Gastroesophageal sphincter (tissue), 3 donors: ENCODE measurements at regions not wholly inside any gene's neighbourhood (a gene's known extent, or its start where the extent isn't known, plus 50 kb on each side); places are given as distances from the start of the nearest gene placed in this dataset.

Experiments used
- POLR2A ChIP-seq, 2 donors: fragments of 450-650 bp; IDR thresholded peaks; one replicate each; pipeline ENCODE4 v1.6.1; 2017; ENCODE audit warnings: antibody characterized with exemption in 2 of 2, mild to moderate bottlenecking in 2 of 2, moderate library complexity in 1 of 2
- POLR2AphosphoS5 ChIP-seq: sonication (generic); formaldehyde crosslinking; IDR thresholded peaks from one replicate; pipeline ENCODE4 v1.6.1; 2017; ENCODE audit warnings: antibody characterized with exemption
- TF ChIP-seq, protein P1 (sequence below), 4 experiments: fragments of 200-600 bp in 2 of 4; fragments of 450-650 bp in 2 of 4; sonication (generic) in 1 of 4; IDR thresholded peaks; one replicate each; pipeline ENCODE4 v1.5.1; 2017 to 2019; ENCODE audit warnings: antibody characterized with exemption in 4 of 4, mild to moderate bottlenecking in 2 of 4, moderate library complexity in 2 of 4

DNA sequence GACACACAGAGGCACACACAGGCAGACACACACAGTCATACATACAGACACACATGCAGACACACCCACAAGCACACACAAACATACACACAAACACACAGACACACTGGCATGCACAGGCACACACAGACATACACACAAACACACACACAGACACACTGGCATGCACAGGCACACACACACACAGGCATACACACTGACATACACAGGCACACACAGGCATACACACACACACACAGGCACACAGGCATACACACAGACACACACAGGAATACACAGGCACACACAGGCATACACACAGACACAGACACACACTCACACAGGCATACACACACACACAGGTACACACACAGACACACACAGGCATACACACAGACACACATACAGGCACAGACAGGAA is 340.7 kb upstream of the VSTM2A start:
- TF ChIP-seq, protein P1, sequence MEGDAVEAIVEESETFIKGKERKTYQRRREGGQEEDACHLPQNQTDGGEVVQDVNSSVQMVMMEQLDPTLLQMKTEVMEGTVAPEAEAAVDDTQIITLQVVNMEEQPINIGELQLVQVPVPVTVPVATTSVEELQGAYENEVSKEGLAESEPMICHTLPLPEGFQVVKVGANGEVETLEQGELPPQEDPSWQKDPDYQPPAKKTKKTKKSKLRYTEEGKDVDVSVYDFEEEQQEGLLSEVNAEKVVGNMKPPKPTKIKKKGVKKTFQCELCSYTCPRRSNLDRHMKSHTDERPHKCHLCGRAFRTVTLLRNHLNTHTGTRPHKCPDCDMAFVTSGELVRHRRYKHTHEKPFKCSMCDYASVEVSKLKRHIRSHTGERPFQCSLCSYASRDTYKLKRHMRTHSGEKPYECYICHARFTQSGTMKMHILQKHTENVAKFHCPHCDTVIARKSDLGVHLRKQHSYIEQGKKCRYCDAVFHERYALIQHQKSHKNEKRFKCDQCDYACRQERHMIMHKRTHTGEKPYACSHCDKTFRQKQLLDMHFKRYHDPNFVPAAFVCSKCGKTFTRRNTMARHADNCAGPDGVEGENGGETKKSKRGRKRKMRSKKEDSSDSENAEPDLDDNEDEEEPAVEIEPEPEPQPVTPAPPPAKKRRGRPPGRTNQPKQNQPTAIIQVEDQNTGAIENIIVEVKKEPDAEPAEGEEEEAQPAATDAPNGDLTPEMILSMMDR (IDR thresholded peaks at IDR 0.05), result no peak
- no peak for TF ChIP-seq POLR2A (IDR thresholded peaks at IDR 0.05)
- no peak for TF ChIP-seq POLR2AphosphoS5
